Immature natural killer cell (primary cell): ENCODE measurements at regions not wholly inside any gene's neighbourhood (a gene's known extent, or its start where the extent isn't known, plus 50 kb on each side); places are given as distances from the start of the nearest gene placed in this dataset.
"Not testable (repeated sequence)": the region's sequence is repeated elsewhere in the genome, so short reads cannot be mapped to it uniquely, and the experiment has no call there.

Experiments
- DNase-seq, 3 donors: peaks; one replicate each; pipeline ENCODE4 v3.0.0; 2022; ENCODE audit warnings: mixed read lengths in 1 of 3
- H3K27ac Mint-ChIP-seq, 6 donors: one replicate each; pipeline ENCODE4 v1.8.0; 2020; ENCODE audit warnings: mixed read lengths in 6 of 6, mild to moderate bottlenecking in 5 of 6, inconsistent platforms in 4 of 6, moderate library complexity in 3 of 6
- H3K27me3 Mint-ChIP-seq, 3 donors: one replicate each; pipeline ENCODE4 v1.8.0; 2020 to 2021; ENCODE audit warnings: low read depth in 3 of 3, mild to moderate bottlenecking in 3 of 3, mixed read lengths in 3 of 3, moderate library complexity in 3 of 3, inconsistent platforms in 1 of 3
- H3K36me3 Mint-ChIP-seq, 3 donors: one replicate each; pipeline ENCODE4 v1.8.0; 2020; ENCODE audit warnings: mixed read lengths in 3 of 3, inconsistent platforms in 2 of 3, mild to moderate bottlenecking in 2 of 3
- H3K4me1 Mint-ChIP-seq, 2 donors: one replicate each; pipeline ENCODE4 v1.8.0; 2020; ENCODE audit warnings: inconsistent platforms in 2 of 2, mild to moderate bottlenecking in 2 of 2, mixed read lengths in 2 of 2, moderate library complexity in 1 of 2
- H3K4me3 Mint-ChIP-seq, 5 donors: one replicate each; pipeline ENCODE4 v1.8.0; 2020; ENCODE audit warnings: mild to moderate bottlenecking in 5 of 5, mixed read lengths in 5 of 5, inconsistent platforms in 3 of 5, moderate library complexity in 3 of 5
- H3K9me3 Mint-ChIP-seq, 6 donors: one replicate each; pipeline ENCODE4 v1.8.0; 2020; ENCODE audit warnings: mild to moderate bottlenecking in 6 of 6, mixed read lengths in 6 of 6, inconsistent platforms in 4 of 6, moderate library complexity in 3 of 6

DNA sequence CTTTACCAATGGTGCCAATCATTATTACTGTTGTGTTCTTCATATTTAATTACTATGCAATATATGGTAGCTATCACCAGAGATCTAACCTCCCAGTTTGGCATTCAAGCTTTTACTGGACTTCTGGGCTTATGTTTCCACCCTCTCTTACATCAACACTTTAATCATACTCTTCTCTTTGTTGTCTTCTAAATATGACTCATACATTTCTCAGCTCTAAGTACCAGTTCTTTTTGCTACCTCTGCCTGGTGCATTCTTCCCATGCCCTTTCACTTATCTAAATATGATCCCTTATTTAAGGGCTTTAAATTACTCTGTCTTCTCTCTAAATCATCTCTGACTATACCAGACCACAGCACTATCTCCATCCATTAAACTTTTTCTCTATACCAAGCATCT is 246.1 kb upstream of the CCDC196 start:
- H3K36me3 Mint-ChIP-seq, result no peaks in the 10 kb centered on the region
- no peak for DNase-seq
- H3K9me3 Mint-ChIP-seq, result peaks cover 0 to 2% (median 0%) of the 10 kb centered on the region in 6 donors
- H3K27ac Mint-ChIP-seq, result no peak overlapping the region
- H3K4me1 Mint-ChIP-seq, result no peaks in the 10 kb centered on the region
- peaks cover 0 to 4% (median 2%) of the 10 kb centered on the region in 3 donors for H3K27me3 Mint-ChIP-seq
- H3K4me3 Mint-ChIP-seq, result no peak overlapping the region

DNA sequence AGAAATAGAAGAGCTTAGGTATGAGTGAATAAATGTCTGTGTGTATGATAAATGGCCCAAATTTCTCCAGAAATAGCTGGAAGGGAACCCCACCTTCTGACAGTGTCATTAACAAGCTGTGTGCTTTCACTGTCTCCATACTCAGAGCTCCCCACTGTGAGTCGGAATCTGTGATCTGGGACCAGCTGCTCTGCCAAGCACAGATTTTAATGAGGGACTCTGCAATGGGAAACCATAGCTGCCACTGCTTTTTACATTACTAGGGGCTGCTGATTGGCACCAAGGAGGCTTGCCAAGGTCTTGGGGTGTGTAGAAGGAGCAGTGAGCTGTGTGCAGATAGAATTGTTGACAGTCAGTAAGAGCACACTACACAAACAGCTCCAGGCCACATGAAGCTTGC is 244.2 kb upstream of the CCDC196 start:
- Mint-ChIP-seq H3K36me3 (no peaks in the 10 kb centered on the region), H3K4me1 (no peaks in the 10 kb centered on the region), H3K9me3 (peaks cover 0 to 2% (median 0%) of the 10 kb centered on the region in 6 donors)

DNA sequence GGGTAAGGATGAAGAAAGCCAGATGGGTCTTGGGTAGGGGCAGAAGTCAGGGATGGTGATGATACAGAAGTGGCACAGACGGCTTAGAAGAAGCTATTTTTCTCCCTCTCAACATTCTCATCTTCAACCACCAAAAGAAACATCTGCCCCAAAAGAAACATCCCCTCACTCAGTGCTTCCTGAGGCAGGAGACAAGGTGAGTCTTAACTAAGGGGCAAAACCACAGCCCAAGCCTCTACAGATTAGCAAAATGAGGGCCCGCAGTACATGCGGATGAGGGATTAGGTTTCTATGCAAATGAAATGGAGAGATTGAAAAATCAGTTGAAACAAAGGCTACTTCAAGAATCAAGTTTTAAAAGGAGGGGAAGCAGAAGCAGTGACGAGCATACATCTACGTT is 241.3 kb upstream of the CCDC196 start:
- H3K27me3 Mint-ChIP-seq, result peaks cover 0 to 4% (median 2%) of the 10 kb centered on the region in 3 donors

More for the DNA sequence above, 244.2 kb upstream of the CCDC196 start:
- H3K27me3 Mint-ChIP-seq, result peaks cover 0 to 6% (median 2%) of the 10 kb centered on the region in 3 donors
- H3K27ac Mint-ChIP-seq, result no peak overlapping the region
- H3K4me3 Mint-ChIP-seq, result no peak overlapping the region
- DNase-seq, result no peak

DNA sequence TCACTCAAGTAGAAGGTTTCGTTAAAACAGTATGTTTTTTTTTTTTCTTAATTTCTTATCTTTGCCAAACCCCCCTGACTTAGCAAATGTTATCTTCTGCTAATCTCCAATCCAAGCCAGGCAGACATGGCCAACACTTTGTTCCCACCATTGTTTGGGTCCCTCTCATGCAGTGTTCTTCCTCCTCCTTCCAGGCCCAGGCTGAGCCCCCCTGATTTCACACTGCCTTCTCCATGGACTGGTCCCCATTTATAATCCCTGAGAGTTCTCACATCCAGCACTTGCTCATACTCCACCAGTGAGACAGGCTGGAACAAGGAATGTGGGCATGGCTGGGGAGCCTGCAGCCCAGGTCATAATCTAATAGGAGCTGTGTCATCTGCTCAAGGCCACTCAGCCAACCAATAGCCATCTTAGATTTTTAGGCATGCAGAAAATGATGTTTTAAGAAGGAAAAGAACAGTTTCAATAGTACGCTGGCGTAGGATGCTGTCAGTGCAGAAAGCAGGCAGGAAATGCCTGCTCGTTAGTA is 238.4 kb upstream of the CCDC196 start:
- Mint-ChIP-seq H3K27ac (no peak overlapping the region), H3K27me3 (peaks cover 0 to 10% (median 4%) of the 10 kb centered on the region in 3 donors), H3K9me3 (peaks cover 0 to 10% (median 0%) of the 10 kb centered on the region in 6 donors), H3K4me3 (no peak overlapping the region), H3K36me3 (no peaks in the 10 kb centered on the region), H3K4me1 (no peaks in the 10 kb centered on the region)
- no peak for DNase-seq

More for the DNA sequence above, 241.3 kb upstream of the CCDC196 start:
- Mint-ChIP-seq H3K4me1 (no peaks in the 10 kb centered on the region), H3K4me3 (no peak overlapping the region), H3K9me3 (peaks cover 0 to 7% (median 0%) of the 10 kb centered on the region in 6 donors), H3K36me3 (no peaks in the 10 kb centered on the region), H3K27ac (no peak overlapping the region)
- DNase-seq, result no peak

DNA sequence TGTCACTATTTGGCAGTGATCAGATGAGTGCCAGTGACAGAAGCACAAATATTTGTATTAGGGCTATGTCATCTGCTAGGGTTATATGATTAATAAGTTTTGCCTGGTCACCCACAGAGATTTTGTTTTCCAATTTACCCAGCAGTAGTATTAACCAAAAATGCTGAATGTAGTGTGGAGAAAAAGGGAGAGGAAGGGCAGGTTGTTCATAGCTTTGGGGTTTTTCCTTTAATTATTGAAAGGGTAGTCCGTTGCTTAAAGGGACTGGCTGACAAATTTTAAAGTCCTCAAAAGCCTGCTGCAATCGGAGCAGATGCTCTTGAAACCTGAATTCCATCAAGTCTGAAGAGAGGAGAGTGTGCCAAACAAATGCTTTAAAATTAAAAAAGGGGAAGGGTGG is 237.9 kb upstream of the CCDC196 start:
- Mint-ChIP-seq H3K4me3 (no peak overlapping the region), H3K9me3 (peaks cover 0 to 10% (median 0%) of the 10 kb centered on the region in 6 donors), H3K27ac (no peak overlapping the region), H3K4me1 (no peaks in the 10 kb centered on the region), H3K27me3 (peaks cover 0 to 10% (median 4%) of the 10 kb centered on the region in 3 donors), H3K36me3 (no peaks in the 10 kb centered on the region)
- DNase-seq, result no peak

DNA sequence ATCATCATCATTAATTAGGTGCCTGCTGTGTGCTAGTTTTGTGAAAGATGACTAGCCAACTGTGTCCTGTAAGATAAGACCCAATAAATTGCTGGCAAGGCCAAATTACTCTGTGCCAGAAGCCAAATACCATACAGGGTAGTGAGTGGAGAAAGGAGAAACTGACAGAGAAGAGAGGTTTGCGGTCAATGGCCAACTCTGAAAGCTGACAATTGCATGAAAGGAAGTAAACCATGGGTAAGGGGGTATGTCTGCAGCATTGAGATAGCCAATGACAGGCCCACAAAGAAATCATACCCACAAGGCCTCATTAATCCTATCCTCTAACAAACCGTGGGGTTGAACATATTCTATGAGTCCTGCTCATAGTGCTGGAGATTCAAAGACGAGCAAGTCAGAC is 236.6 kb upstream of the CCDC196 start:
- Mint-ChIP-seq H3K4me3 (no peak overlapping the region), H3K27me3 (peaks cover 0 to 13% (median 4%) of the 10 kb centered on the region in 3 donors), H3K9me3 (peaks cover 0 to 7% (median 0%) of the 10 kb centered on the region in 6 donors), H3K4me1 (no peaks in the 10 kb centered on the region), H3K36me3 (no peaks in the 10 kb centered on the region), H3K27ac (no peak overlapping the region)
- DNase-seq, result no peak

DNA sequence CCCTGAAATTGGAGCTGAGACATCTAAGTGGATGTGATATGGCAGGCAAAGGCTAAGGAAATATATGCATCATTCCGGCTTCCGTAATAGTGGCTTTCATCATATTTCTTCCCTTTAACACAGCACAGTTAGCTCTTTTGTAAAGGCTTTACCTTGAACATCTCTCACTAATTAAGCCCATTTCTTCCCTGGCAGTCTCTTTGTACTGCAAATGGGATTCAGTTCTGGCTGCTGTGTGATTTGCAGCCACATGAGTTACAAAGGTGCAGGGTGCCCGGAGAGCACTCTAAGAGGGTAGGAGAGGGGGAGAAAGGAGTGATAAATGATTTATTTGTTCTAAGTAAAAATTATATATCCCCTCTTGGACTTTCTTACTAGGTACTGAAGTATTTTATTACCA is 232.1 kb upstream of the CCDC196 start:
- Mint-ChIP-seq H3K4me1 (no peaks in the 10 kb centered on the region), H3K36me3 (no peaks in the 10 kb centered on the region), H3K4me3 (no peak overlapping the region)

DNA sequence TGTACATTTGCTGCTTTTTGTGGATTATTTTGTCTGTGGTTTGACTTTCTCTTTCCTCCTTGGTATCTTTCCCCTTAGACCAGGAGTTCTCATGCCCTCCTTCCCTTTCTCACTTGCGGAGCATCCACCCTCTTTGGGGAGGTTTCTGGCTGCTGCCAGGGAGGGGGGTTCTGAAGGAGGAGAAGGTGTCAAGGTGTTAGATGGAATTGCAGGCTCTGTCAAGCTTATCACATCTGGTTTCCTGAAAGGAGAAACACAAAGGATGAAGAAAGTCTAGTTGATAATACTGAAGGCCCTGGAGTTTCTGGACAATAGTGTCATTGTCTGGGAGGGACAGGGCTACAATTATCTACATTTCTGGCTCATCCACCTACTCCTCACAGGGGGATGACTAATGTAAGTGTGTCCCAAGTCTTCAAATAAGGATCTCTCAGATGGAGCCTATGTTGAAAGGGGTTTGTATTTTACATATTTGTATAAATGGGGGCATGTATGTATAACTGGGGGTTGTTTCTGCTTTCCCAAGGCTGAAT is 217.3 kb upstream of the CCDC196 start:
- DNase-seq, result no peak

More for the DNA sequence above, 232.1 kb upstream of the CCDC196 start:
- no peak for DNase-seq
- no peak overlapping the region for H3K27ac Mint-ChIP-seq
- H3K9me3 Mint-ChIP-seq, result peaks cover 0 to 9% (median 0%) of the 10 kb centered on the region in 6 donors
- H3K27me3 Mint-ChIP-seq, result peaks cover 0 to 12% (median 2%) of the 10 kb centered on the region in 3 donors

DNA sequence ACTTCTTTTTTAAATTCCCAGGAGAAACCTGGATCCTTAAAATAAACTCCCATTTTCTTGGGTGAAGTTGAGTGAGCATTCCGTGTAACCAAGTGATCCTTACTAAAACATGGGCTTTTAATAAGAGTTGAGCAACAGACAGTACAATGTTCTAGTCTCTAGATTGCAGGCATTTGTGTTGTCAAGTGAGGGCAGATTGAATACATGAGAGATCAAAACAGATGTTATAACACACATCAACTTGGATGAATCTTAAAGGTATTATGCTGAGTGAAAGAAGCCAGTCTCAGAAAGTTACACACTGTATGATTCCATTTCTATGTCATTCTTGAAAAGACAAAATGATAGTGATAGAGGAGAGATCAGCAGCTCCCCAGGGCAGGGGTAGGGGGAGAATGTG is 213.9 kb upstream of the CCDC196 start:
- Mint-ChIP-seq H3K9me3 (peaks cover 0 to 6% (median 0%) of the 10 kb centered on the region in 6 donors), H3K36me3 (peaks cover 0 to 6% (median 0%) of the 10 kb centered on the region in 3 donors), H3K4me3 (no peak overlapping the region), H3K4me1 (no peaks in the 10 kb centered on the region), H3K27me3 (peaks cover 1 to 3% (median 2%) of the 10 kb centered on the region in 3 donors), H3K27ac (no peak overlapping the region)
- no peak for DNase-seq

More for the DNA sequence above, 217.3 kb upstream of the CCDC196 start:
- Mint-ChIP-seq H3K27me3 (peaks cover 0 to 3% (median 2%) of the 10 kb centered on the region in 3 donors), H3K36me3 (no peaks in the 10 kb centered on the region), H3K9me3 (peaks cover 0 to 7% (median under 1%) of the 10 kb centered on the region in 6 donors), H3K4me3 (no peak overlapping the region), H3K27ac (no peak overlapping the region), H3K4me1 (no peaks in the 10 kb centered on the region)

DNA sequence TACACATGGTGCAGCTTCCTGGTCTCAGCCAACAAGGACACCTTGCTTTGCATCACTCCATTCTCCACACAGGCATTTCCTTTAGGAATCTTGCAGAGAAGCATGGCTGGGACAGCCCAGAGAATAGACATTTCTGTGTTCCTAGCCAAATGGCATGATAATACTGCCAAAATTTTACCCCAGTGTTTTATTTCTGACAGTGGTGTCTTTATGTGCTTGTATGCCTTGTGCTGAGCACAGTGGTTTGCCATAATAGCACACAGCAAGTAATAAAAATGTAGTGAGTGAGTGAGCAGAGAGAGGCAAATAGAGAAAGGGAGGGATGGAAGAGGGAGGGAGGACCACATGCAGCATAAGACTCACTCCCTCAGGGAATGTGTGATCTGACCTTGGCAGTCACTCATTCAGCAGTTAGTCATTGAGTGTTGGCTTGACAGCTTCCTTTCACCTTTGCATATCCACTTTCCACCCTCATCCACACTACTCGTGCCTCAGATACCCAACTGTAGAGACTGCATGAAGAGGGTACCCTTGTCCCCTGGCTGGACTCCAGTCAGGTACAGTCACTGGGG is 212.8 kb upstream of the CCDC196 start:
- Mint-ChIP-seq H3K4me1 (no peaks in the 10 kb centered on the region), H3K27ac (no peak overlapping the region), H3K36me3 (peaks cover 0 to 6% (median 0%) of the 10 kb centered on the region in 3 donors), H3K9me3 (peaks cover 0 to 6% (median 0%) of the 10 kb centered on the region in 6 donors), H3K27me3 (peaks cover 2 to 3% (median 3%) of the 10 kb centered on the region in 3 donors), H3K4me3 (no peak overlapping the region)
- DNase-seq, result no peak

DNA sequence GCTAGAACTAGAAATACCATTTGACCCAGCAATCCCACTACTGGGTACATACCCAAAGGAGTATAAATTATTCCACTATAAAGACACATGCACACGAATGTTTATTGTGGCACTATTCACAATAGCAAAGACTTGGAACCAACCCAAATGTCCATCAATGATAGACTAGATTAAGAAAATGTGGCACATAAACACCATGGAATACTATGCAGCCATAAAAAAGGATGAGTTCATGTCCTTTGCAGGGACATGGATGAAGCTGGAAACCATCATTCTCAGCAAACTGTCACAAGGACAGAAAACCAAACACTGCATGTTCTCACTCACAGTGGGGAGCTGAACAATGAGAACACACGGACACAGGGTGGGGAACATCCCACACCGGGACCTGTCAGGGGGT is 207.8 kb upstream of the CCDC196 start:
- not testable (repeated sequence) for DNase-seq, H3K9me3 Mint-ChIP-seq, H3K27ac Mint-ChIP-seq, H3K4me3 Mint-ChIP-seq, H3K27me3 Mint-ChIP-seq, H3K36me3 Mint-ChIP-seq, H3K4me1 Mint-ChIP-seq

DNA sequence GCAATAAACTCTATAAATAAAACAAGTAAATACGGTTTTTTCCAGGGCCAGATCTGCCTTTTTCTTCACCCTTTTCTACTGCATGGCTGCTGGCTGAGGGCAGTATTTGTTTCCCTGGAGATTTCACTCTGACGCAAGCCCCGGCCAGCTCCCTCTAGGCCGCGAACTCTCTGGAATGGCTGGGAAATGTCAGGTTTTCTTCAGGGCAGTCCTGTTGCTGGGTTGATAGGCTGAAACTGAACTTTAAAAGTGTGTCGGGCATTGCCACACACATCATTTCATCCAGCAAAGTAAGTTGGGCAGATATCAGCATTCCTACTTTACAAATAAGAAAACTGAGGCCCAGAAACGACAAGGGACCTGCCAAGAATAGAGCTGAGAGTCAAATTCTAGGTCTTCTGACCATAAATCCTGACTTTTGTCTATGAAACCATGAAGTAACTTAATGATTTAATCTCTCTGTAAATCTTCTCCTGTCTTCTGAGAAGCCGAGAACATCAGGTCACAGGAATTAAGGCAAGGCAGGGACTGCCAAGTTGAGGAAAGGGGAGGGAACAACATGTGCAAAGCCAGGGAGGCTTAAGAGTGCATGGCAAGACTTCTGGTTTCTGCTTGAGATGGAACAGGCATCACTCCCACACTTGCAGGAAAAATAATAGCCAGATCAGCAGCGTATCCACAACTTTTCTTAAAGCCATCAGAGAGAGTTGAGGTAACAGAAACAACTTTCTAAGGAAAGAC is 205.0 kb upstream of the CCDC196 start:
- Mint-ChIP-seq H3K4me1 (no peaks in the 10 kb centered on the region), H3K4me3 (no peak overlapping the region), H3K27ac (no peak overlapping the region), H3K27me3 (peaks cover 0 to 2% (median 0%) of the 10 kb centered on the region in 3 donors), H3K9me3 (peaks cover 0 to 10% (median 3%) of the 10 kb centered on the region in 6 donors), H3K36me3 (peaks cover 0 to 6% (median 0%) of the 10 kb centered on the region in 3 donors)
- DNase-seq, result no peak

DNA sequence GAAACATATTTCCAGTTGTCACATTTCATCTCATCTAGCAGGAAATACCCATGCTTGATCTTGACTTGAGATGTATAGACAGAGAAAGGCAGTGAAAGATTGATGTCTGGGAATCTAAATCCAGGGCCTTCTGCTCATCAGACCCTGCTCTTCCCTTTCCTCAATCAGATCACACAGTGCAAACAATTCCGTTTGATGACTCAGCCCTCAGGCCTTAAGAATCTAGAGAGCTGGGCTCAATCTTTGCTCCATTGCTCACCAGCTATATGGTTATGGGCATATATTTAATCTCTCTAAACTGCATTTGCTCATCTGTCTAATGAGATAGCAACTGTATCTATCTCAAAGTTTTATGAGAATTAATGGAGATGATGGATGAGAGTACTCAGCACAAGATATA is 201.8 kb upstream of the CCDC196 start:
- DNase-seq, result no peak
- H3K9me3 Mint-ChIP-seq, result peaks cover 0 to 13% (median 0%) of the 10 kb centered on the region in 6 donors
- no peak overlapping the region for H3K27ac Mint-ChIP-seq
- no peak overlapping the region for H3K4me3 Mint-ChIP-seq
- no peaks in the 10 kb centered on the region for H3K4me1 Mint-ChIP-seq
- no peaks in the 10 kb centered on the region for H3K27me3 Mint-ChIP-seq
- H3K36me3 Mint-ChIP-seq, result no peaks in the 10 kb centered on the region

DNA sequence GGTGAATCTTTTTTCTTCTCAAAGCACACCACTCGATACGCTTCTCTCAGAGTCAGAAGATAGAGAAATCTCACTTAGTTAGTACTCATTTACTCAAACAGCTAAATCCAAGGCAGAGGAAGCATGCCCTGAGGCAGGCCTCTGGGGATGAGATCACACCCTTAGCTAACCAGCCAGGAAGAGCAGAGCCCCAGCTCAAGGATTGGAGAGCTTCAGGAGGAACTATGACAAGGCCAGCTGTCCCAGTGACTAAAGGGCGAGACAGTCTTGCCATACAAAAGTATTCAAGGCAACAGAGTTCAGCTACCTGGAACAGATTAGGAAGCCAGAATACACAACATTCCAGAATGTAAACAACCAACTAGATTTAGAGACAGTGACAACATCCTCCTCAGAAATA is 197.7 kb upstream of the CCDC196 start:
- Mint-ChIP-seq H3K27me3 (peaks cover 0 to 2% (median 0%) of the 10 kb centered on the region in 3 donors), H3K4me3 (no peak overlapping the region), H3K9me3 (peaks cover 0 to 9% (median 0%) of the 10 kb centered on the region in 6 donors), H3K27ac (no peak overlapping the region), H3K4me1 (peaks cover 0 to 3% of the 10 kb centered on the region in 2 donors), H3K36me3 (no peaks in the 10 kb centered on the region)
- DNase-seq, result no peak
